ENCODE measurements at regions not wholly inside any gene's neighbourhood (a gene's known extent, or its start where the extent isn't known, plus 50 kb on each side); places are given as distances from the start of the nearest gene placed in this dataset.

DNA sequence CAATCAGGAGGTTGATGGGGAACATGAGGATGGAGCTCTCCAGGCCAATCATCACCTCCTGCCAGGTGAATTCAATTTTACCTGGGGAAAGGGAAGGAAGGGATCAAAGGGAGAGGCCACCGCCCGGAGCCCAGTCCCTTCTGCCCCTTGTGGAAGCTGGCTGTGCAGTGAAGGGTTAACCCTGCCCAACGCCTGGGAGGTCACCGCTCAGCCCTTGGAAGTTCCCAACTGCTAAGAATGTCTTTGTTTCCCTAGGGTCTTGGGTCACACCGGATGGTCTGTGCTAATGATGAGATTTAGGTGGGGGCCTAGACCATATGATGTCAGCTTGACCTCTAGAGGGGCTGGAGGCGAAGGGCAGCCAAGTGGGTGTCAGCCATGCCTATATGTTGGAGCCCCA lies 52.1 kb upstream of the GCSH start:
- TF ChIP-seq, protein P1, sequence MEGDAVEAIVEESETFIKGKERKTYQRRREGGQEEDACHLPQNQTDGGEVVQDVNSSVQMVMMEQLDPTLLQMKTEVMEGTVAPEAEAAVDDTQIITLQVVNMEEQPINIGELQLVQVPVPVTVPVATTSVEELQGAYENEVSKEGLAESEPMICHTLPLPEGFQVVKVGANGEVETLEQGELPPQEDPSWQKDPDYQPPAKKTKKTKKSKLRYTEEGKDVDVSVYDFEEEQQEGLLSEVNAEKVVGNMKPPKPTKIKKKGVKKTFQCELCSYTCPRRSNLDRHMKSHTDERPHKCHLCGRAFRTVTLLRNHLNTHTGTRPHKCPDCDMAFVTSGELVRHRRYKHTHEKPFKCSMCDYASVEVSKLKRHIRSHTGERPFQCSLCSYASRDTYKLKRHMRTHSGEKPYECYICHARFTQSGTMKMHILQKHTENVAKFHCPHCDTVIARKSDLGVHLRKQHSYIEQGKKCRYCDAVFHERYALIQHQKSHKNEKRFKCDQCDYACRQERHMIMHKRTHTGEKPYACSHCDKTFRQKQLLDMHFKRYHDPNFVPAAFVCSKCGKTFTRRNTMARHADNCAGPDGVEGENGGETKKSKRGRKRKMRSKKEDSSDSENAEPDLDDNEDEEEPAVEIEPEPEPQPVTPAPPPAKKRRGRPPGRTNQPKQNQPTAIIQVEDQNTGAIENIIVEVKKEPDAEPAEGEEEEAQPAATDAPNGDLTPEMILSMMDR (IDR thresholded peaks at IDR 0.05; ENCODE audit: low read depth, low read length): no peak
- TF ChIP-seq POLR2A (IDR thresholded peaks at IDR 0.05; ENCODE audit: extremely low read depth, insufficient read length) (no peak), MYC (IDR thresholded peaks at IDR 0.05; ENCODE audit: low read depth, low read length) (no peak)
